HEK293 (cell line): ENCODE measurements at regions not wholly inside any gene's neighbourhood (a gene's known extent, or its start where the extent isn't known, plus 50 kb on each side); places are given as distances from the start of the nearest gene placed in this dataset.

ENCODE experiments used
- ZBTB1 ChIP-seq: fragments of 450-650 bp; formaldehyde crosslinking; IDR thresholded peaks from 2 replicates; pipeline ENCODE4 v1.5.1; 2016; ENCODE audit warnings: missing biosample characterization, missing genetic modification characterization
- ZNF10 ChIP-seq: fragments of 450-650 bp; formaldehyde crosslinking; IDR thresholded peaks from 2 replicates; pipeline ENCODE4 v1.5.1; 2017; ENCODE audit warnings: missing biosample characterization, missing genetic modification characterization
- ZNF211 ChIP-seq: fragments of 450-650 bp; formaldehyde crosslinking; IDR thresholded peaks from 2 replicates; pipeline ENCODE4 v1.5.1; 2016; ENCODE audit warnings: low read depth, missing biosample characterization, missing genetic modification characterization
- ZNF24 ChIP-seq: fragments of 450-650 bp; formaldehyde crosslinking; IDR thresholded peaks from 2 replicates; pipeline ENCODE4 v1.5.1; 2016; ENCODE audit warnings: missing biosample characterization, missing genetic modification characterization
- ZNF37A ChIP-seq: fragments of 450-650 bp; IDR thresholded peaks from 2 replicates; pipeline ENCODE4 v1.5.1; 2018; ENCODE audit warnings: missing biosample characterization, missing genetic modification characterization
- ZNF624 ChIP-seq: fragments of 450-650 bp; formaldehyde crosslinking; IDR thresholded peaks from 2 replicates; pipeline ENCODE4 v1.5.1; 2017; ENCODE audit warnings: missing biosample characterization, missing genetic modification characterization
- ZNF629 ChIP-seq: fragments of 450-650 bp; formaldehyde crosslinking; IDR thresholded peaks from 2 replicates; pipeline ENCODE4 v1.5.1; 2017; ENCODE audit warnings: missing biosample characterization, missing genetic modification characterization
- ZNF654 ChIP-seq: fragments of 450-650 bp; formaldehyde crosslinking; IDR thresholded peaks from 2 replicates; pipeline ENCODE4 v1.5.1; 2016; ENCODE audit warnings: low read depth, missing biosample characterization, missing genetic modification characterization
- ZSCAN16 ChIP-seq: fragments of 450-650 bp; formaldehyde crosslinking; IDR thresholded peaks from 2 replicates; pipeline ENCODE4 v1.5.1; 2016; ENCODE audit warnings: missing biosample characterization, missing genetic modification characterization
- TF ChIP-seq, protein P1 (sequence below): fragments of 450-650 bp; formaldehyde crosslinking; IDR thresholded peaks from 2 replicates; pipeline ENCODE4 v1.5.1; 2016; ENCODE audit warnings: missing biosample characterization, missing genetic modification characterization
- TF ChIP-seq, protein P2 (sequence below): fragments of 450-650 bp; formaldehyde crosslinking; IDR thresholded peaks from 2 replicates; pipeline ENCODE4 v1.5.1; 2016; ENCODE audit warnings: missing biosample characterization, missing genetic modification characterization
- TF ChIP-seq, protein P3 (sequence below): fragments of 450-650 bp; formaldehyde crosslinking; IDR thresholded peaks from 2 replicates; pipeline ENCODE4 v1.5.1; 2017; ENCODE audit warnings: missing biosample characterization, missing genetic modification characterization
- TF ChIP-seq, protein P4 (sequence below): fragments of 450-650 bp; formaldehyde crosslinking; IDR thresholded peaks from 2 replicates; pipeline ENCODE4 v1.5.1; 2016; ENCODE audit warnings: missing biosample characterization, missing genetic modification characterization

DNA sequence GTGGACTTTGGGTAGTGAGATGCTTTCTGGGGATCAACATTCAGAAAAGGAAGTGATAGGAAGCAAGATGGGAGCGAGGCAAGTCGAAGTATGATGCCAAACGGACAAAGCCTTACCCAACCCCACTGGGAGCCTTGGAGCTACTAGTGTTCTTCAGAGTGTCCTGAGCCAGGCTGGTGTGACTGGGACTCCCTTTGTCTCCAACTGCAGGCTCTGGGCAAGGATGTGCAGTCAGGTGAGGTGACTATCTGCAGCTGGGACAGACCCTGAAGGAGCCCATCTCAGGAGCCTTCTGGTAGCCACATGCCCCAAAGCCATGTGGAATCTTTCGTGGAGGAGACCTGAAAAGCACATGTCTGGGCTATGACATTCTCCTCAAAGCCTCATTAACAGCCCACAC lies 360.6 kb downstream of the MTRR start:
- TF ChIP-seq, protein P1, sequence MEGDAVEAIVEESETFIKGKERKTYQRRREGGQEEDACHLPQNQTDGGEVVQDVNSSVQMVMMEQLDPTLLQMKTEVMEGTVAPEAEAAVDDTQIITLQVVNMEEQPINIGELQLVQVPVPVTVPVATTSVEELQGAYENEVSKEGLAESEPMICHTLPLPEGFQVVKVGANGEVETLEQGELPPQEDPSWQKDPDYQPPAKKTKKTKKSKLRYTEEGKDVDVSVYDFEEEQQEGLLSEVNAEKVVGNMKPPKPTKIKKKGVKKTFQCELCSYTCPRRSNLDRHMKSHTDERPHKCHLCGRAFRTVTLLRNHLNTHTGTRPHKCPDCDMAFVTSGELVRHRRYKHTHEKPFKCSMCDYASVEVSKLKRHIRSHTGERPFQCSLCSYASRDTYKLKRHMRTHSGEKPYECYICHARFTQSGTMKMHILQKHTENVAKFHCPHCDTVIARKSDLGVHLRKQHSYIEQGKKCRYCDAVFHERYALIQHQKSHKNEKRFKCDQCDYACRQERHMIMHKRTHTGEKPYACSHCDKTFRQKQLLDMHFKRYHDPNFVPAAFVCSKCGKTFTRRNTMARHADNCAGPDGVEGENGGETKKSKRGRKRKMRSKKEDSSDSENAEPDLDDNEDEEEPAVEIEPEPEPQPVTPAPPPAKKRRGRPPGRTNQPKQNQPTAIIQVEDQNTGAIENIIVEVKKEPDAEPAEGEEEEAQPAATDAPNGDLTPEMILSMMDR (tag by site-specific recombination), result no peak
- no peak for TF ChIP-seq ZNF24
- TF ChIP-seq ZSCAN16, result no peak
- no peak for TF ChIP-seq ZBTB1
- TF ChIP-seq, protein P2, sequence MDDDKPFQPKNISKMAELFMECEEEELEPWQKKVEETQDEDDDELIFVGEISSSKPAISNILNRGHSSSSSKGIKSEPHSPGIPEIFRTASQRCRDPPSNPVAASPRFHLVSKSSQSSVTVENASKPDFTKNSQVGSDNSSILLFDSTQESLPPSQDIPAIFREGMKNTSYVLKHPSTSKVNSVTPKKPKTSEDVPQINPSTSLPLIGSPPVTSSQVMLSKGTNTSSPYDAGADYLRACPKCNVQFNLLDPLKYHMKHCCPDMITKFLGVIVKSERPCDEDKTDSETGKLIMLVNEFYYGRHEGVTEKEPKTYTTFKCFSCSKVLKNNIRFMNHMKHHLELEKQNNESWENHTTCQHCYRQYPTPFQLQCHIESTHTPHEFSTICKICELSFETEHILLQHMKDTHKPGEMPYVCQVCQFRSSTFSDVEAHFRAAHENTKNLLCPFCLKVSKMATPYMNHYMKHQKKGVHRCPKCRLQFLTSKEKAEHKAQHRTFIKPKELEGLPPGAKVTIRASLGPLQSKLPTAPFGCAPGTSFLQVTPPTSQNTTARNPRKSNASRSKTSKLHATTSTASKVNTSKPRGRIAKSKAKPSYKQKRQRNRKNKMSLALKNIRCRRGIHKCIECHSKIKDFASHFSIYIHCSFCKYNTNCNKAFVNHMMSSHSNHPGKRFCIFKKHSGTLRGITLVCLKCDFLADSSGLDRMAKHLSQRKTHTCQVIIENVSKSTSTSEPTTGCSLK, result no peak
- TF ChIP-seq, protein P3, sequence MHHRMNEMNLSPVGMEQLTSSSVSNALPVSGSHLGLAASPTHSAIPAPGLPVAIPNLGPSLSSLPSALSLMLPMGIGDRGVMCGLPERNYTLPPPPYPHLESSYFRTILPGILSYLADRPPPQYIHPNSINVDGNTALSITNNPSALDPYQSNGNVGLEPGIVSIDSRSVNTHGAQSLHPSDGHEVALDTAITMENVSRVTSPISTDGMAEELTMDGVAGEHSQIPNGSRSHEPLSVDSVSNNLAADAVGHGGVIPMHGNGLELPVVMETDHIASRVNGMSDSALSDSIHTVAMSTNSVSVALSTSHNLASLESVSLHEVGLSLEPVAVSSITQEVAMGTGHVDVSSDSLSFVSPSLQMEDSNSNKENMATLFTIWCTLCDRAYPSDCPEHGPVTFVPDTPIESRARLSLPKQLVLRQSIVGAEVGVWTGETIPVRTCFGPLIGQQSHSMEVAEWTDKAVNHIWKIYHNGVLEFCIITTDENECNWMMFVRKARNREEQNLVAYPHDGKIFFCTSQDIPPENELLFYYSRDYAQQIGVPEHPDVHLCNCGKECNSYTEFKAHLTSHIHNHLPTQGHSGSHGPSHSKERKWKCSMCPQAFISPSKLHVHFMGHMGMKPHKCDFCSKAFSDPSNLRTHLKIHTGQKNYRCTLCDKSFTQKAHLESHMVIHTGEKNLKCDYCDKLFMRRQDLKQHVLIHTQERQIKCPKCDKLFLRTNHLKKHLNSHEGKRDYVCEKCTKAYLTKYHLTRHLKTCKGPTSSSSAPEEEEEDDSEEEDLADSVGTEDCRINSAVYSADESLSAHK, result no peak
- no peak for TF ChIP-seq ZNF629 (tag by site-specific recombination)
- TF ChIP-seq, protein P4, sequence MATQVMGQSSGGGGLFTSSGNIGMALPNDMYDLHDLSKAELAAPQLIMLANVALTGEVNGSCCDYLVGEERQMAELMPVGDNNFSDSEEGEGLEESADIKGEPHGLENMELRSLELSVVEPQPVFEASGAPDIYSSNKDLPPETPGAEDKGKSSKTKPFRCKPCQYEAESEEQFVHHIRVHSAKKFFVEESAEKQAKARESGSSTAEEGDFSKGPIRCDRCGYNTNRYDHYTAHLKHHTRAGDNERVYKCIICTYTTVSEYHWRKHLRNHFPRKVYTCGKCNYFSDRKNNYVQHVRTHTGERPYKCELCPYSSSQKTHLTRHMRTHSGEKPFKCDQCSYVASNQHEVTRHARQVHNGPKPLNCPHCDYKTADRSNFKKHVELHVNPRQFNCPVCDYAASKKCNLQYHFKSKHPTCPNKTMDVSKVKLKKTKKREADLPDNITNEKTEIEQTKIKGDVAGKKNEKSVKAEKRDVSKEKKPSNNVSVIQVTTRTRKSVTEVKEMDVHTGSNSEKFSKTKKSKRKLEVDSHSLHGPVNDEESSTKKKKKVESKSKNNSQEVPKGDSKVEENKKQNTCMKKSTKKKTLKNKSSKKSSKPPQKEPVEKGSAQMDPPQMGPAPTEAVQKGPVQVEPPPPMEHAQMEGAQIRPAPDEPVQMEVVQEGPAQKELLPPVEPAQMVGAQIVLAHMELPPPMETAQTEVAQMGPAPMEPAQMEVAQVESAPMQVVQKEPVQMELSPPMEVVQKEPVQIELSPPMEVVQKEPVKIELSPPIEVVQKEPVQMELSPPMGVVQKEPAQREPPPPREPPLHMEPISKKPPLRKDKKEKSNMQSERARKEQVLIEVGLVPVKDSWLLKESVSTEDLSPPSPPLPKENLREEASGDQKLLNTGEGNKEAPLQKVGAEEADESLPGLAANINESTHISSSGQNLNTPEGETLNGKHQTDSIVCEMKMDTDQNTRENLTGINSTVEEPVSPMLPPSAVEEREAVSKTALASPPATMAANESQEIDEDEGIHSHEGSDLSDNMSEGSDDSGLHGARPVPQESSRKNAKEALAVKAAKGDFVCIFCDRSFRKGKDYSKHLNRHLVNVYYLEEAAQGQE (tag by site-specific recombination), result no peak
- TF ChIP-seq ZNF211 (tag by site-specific recombination), result no peak
- no peak for TF ChIP-seq ZNF37A
- no peak for TF ChIP-seq ZNF10 (tag by site-specific recombination)
- no peak for TF ChIP-seq ZNF624 (tag by site-specific recombination)
- TF ChIP-seq ZNF654 (tag by site-specific recombination), result no peak
